ENCODE measurements at regions not wholly inside any gene's neighbourhood (a gene's known extent, or its start where the extent isn't known, plus 50 kb on each side); places are given as distances from the start of the nearest gene placed in this dataset.

- no peaks in the 10 kb centered on the region for H3K9me2 ChIP-seq (replicated peaks; ENCODE audit: control insufficient read depth, low read length)
- H3F3A ChIP-seq (ENCODE audit: control insufficient read depth, insufficient read depth): no peaks in the 10 kb centered on the region
- H3K36me3 ChIP-seq (ENCODE audit: control insufficient read depth, low read length): no peaks in the 10 kb centered on the region
- H3K27ac ChIP-seq (ENCODE audit: low read depth, low read length): no peak overlapping the region
- no peaks in the 10 kb centered on the region for H3K9me3 ChIP-seq (ENCODE audit: control insufficient read depth, insufficient read depth, low read length)
- H3K4me1 ChIP-seq (ENCODE audit: control insufficient read depth, low read length): no peaks in the 10 kb centered on the region
- no peaks in the 10 kb centered on the region for H4K20me1 ChIP-seq (ENCODE audit: control insufficient read depth, insufficient read depth, low read depth, low read length)
- H3K4me2 ChIP-seq (ENCODE audit: low read length): no peak overlapping the region
- no peaks in the 10 kb centered on the region for H3K27me3 ChIP-seq (ENCODE audit: control insufficient read depth, low read length)
- TF ChIP-seq CTCF (IDR thresholded peaks at IDR 0.05; ENCODE audit: low read depth, low read length, poor library complexity, severe bottlenecking) (no peak), EZH2phosphoT487 (IDR thresholded peaks at IDR 0.05; ENCODE audit: borderline replicate concordance, low read length) (no peak)
- H3K79me2 ChIP-seq (ENCODE audit: control insufficient read depth, low read length): no peaks in the 10 kb centered on the region
- H3K4me3 ChIP-seq (ENCODE audit: low read length): no peak overlapping the region
Measured at GRCh38 chr4:141376769-141377168, 156.1 kb downstream of the ZNF330 start.

GRCh38 chr4:141387299-141387698 is 166.6 kb downstream of the ZNF330 start:
- H3K79me2 ChIP-seq (ENCODE audit: control insufficient read depth, low read length): no peaks in the 10 kb centered on the region
- no peak overlapping the region for H3K4me3 ChIP-seq (ENCODE audit: low read length)
- H3K9me3 ChIP-seq (ENCODE audit: control insufficient read depth, insufficient read depth, low read length): no peaks in the 10 kb centered on the region
- no peaks in the 10 kb centered on the region for H3K9me2 ChIP-seq (replicated peaks; ENCODE audit: control insufficient read depth, low read length)
- TF ChIP-seq EZH2phosphoT487 (IDR thresholded peaks at IDR 0.05; ENCODE audit: borderline replicate concordance, low read length) (no peak), CTCF (IDR thresholded peaks at IDR 0.05; ENCODE audit: low read depth, low read length, poor library complexity, severe bottlenecking) (no peak)
- no peak overlapping the region for H3K27ac ChIP-seq (ENCODE audit: low read depth, low read length)
- no peaks in the 10 kb centered on the region for H4K20me1 ChIP-seq (ENCODE audit: control insufficient read depth, insufficient read depth, low read depth, low read length)
- H3F3A ChIP-seq (ENCODE audit: control insufficient read depth, insufficient read depth): no peaks in the 10 kb centered on the region
- H3K36me3 ChIP-seq (ENCODE audit: control insufficient read depth, low read length): no peaks in the 10 kb centered on the region
- no peak overlapping the region for H3K4me2 ChIP-seq (ENCODE audit: low read length)
- no peaks in the 10 kb centered on the region for H3K4me1 ChIP-seq (ENCODE audit: control insufficient read depth, low read length)
- no peaks in the 10 kb centered on the region for H3K27me3 ChIP-seq (ENCODE audit: control insufficient read depth, low read length)

DNA sequence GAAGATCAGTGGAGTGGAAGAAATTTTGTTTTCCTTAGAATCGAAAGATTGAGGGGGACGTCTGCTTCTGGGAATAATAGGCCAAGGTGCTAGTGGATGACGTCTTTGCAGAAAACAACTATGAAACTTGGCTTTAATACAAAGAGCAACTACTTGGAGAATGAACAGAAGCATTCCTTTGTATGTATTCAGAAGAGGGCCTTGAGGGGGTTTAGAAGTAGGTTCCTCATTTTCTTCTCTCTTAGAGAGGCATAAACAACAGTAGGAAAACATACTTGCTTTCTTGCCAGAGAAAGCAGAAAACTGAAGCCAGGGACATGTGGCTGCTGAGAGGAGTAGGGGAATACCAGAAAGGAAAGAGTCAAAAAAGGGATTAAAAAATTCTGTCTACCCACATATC is 167.8 kb downstream of the ZNF330 start:
- no peaks in the 10 kb centered on the region for H3K4me1 ChIP-seq (ENCODE audit: control insufficient read depth, low read length)
- no peaks in the 10 kb centered on the region for H3K27me3 ChIP-seq (ENCODE audit: control insufficient read depth, low read length)
- no peaks in the 10 kb centered on the region for H3K36me3 ChIP-seq (ENCODE audit: control insufficient read depth, low read length)
- no peaks in the 10 kb centered on the region for H3F3A ChIP-seq (ENCODE audit: control insufficient read depth, insufficient read depth)
- H3K27ac ChIP-seq (ENCODE audit: low read depth, low read length): no peak overlapping the region
- H3K4me3 ChIP-seq (ENCODE audit: low read length): no peak overlapping the region
- TF ChIP-seq CTCF (IDR thresholded peaks at IDR 0.05; ENCODE audit: low read depth, low read length, poor library complexity, severe bottlenecking): no peak
- no peak for TF ChIP-seq EZH2phosphoT487 (IDR thresholded peaks at IDR 0.05; ENCODE audit: borderline replicate concordance, low read length)
- no peaks in the 10 kb centered on the region for H4K20me1 ChIP-seq (ENCODE audit: control insufficient read depth, insufficient read depth, low read depth, low read length)
- H3K9me3 ChIP-seq (ENCODE audit: control insufficient read depth, insufficient read depth, low read length): no peaks in the 10 kb centered on the region
- H3K79me2 ChIP-seq (ENCODE audit: control insufficient read depth, low read length): no peaks in the 10 kb centered on the region
- no peaks in the 10 kb centered on the region for H3K9me2 ChIP-seq (replicated peaks; ENCODE audit: control insufficient read depth, low read length)
- H3K4me2 ChIP-seq (ENCODE audit: low read length): no peak overlapping the region

- no peaks in the 10 kb centered on the region for H3K36me3 ChIP-seq (ENCODE audit: control insufficient read depth, low read length)
- no peaks in the 10 kb centered on the region for H3K27me3 ChIP-seq (ENCODE audit: control insufficient read depth, low read length)
- no peaks in the 10 kb centered on the region for H3K4me1 ChIP-seq (ENCODE audit: control insufficient read depth, low read length)
- H3K9me3 ChIP-seq (ENCODE audit: control insufficient read depth, insufficient read depth, low read length): no peaks in the 10 kb centered on the region
- H3K4me3 ChIP-seq (ENCODE audit: low read length): no peak overlapping the region
- no peaks in the 10 kb centered on the region for H3K79me2 ChIP-seq (ENCODE audit: control insufficient read depth, low read length)
- H3K4me2 ChIP-seq (ENCODE audit: low read length): no peak overlapping the region
- H3F3A ChIP-seq (ENCODE audit: control insufficient read depth, insufficient read depth): no peaks in the 10 kb centered on the region
- TF ChIP-seq EZH2phosphoT487 (IDR thresholded peaks at IDR 0.05; ENCODE audit: borderline replicate concordance, low read length) (no peak), CTCF (IDR thresholded peaks at IDR 0.05; ENCODE audit: low read depth, low read length, poor library complexity, severe bottlenecking) (no peak)
- H4K20me1 ChIP-seq (ENCODE audit: control insufficient read depth, insufficient read depth, low read depth, low read length): no peaks in the 10 kb centered on the region
- H3K9me2 ChIP-seq (replicated peaks; ENCODE audit: control insufficient read depth, low read length): no peaks in the 10 kb centered on the region
- no peak overlapping the region for H3K27ac ChIP-seq (ENCODE audit: low read depth, low read length)
Measured at GRCh38 chr4:141389649-141390048, 169.0 kb downstream of the ZNF330 start.
